ENCODE measurements at regions not wholly inside any gene's neighbourhood (a gene's known extent, or its start where the extent isn't known, plus 50 kb on each side); places are given as distances from the start of the nearest gene placed in this dataset.
"Not testable (repeated sequence)": the region's sequence is repeated elsewhere in the genome, so short reads cannot be mapped to it uniquely, and the experiment has no call there.

GRCh38 chr17:70956726-70957125 is 787.4 kb downstream of the KCNJ2 start:
- DNase-seq, result no peak

- DNase-seq, result no peak
Measured at GRCh38 chr17:70961341-70961740, 792.0 kb downstream of the KCNJ2 start.

GRCh38 chr17:70968302-70968701 is 799.0 kb downstream of the KCNJ2 start:
- DNase-seq, result no peak

- DNase-seq, result no peak
Measured at GRCh38 chr17:70969521-70970034, 800.2 kb downstream of the KCNJ2 start.

GRCh38 chr17:70976447-70976846 is 807.1 kb downstream of the KCNJ2 start:
- no peak for DNase-seq

GRCh38 chr17:70984873-70985272 is 815.5 kb downstream of the KCNJ2 start:
- DNase-seq, result no peak

- no peak for DNase-seq
Measured at GRCh38 chr17:70987867-70988340, 818.6 kb downstream of the KCNJ2 start.

GRCh38 chr17:70988622-70989021 is 819.3 kb downstream of the KCNJ2 start:
- DNase-seq, result no peak

- DNase-seq, result no peak
Measured at GRCh38 chr17:70989280-70989679, 819.9 kb downstream of the KCNJ2 start.

- no peak for DNase-seq
Measured at GRCh38 chr17:70994194-70994593, 824.9 kb downstream of the KCNJ2 start.

GRCh38 chr17:70995997-70996396 is 826.7 kb downstream of the KCNJ2 start:
- DNase-seq, result no peak

- DNase-seq, result no peak
Measured at GRCh38 chr17:71003736-71004135, 834.4 kb downstream of the KCNJ2 start.

- no peak for DNase-seq
Measured at GRCh38 chr17:71004413-71004812, 835.1 kb downstream of the KCNJ2 start.

- DNase-seq, result no peak
Measured at GRCh38 chr17:71011391-71011790, 842.1 kb downstream of the KCNJ2 start.

GRCh38 chr17:71019699-71020098 is 850.4 kb downstream of the KCNJ2 start:
- no peak for DNase-seq

GRCh38 chr17:71022758-71023157 is 853.4 kb downstream of the KCNJ2 start:
- DNase-seq, result no peak

GRCh38 chr17:71023249-71024030 is 854.1 kb downstream of the KCNJ2 start:
- no peak for DNase-seq

- DNase-seq, result no peak
Measured at GRCh38 chr17:71024172-71024571, 854.8 kb downstream of the KCNJ2 start.

GRCh38 chr17:71024969-71025368 is 855.6 kb downstream of the KCNJ2 start:
- DNase-seq, result no peak

GRCh38 chr17:71029246-71029645 is 859.9 kb downstream of the KCNJ2 start:
- DNase-seq, result no peak

- DNase-seq, result not testable (repeated sequence)
Measured at GRCh38 chr17:71031286-71031685, 862.0 kb downstream of the KCNJ2 start.

GRCh38 chr17:71032746-71033273 is 863.5 kb downstream of the KCNJ2 start:
- DNase-seq, result no peak

GRCh38 chr17:71033336-71033735 is 864.0 kb downstream of the KCNJ2 start:
- no peak for DNase-seq

- DNase-seq, result no peak
Measured at GRCh38 chr17:71035226-71035625, 865.9 kb downstream of the KCNJ2 start.

GRCh38 chr17:71037386-71037785 is 868.1 kb downstream of the KCNJ2 start:
- DNase-seq, result no peak
